ENCODE measurements at regions not wholly inside any gene's neighbourhood (a gene's known extent, or its start where the extent isn't known, plus 50 kb on each side); places are given as distances from the start of the nearest gene placed in this dataset.

GRCh38 chr13:47087241-47087640 is 190.4 kb upstream of the HTR2A start:
- WGBS, 4 donors: 74 to 82% (median 75%) methylated on average over 3 of the region's 3 CpGs
- ATAC-seq (no peak), DNase-seq (no peak)
- intact Hi-C loops (cut with DNase I): no loop called here
- Histone ChIP-seq H3K36me3 (no peaks in the 10 kb centered on the region), H3K27me3 (no peaks in the 10 kb centered on the region), H3K27ac (no peak overlapping the region), H3K4me3 (no peak overlapping the region), H3K4me1 (peaks cover 0 to 4% (median 0%) of the 10 kb centered on the region in 12 donors), H3K9me3 (no peaks in the 10 kb centered on the region)
- TF ChIP-seq, protein P1, sequence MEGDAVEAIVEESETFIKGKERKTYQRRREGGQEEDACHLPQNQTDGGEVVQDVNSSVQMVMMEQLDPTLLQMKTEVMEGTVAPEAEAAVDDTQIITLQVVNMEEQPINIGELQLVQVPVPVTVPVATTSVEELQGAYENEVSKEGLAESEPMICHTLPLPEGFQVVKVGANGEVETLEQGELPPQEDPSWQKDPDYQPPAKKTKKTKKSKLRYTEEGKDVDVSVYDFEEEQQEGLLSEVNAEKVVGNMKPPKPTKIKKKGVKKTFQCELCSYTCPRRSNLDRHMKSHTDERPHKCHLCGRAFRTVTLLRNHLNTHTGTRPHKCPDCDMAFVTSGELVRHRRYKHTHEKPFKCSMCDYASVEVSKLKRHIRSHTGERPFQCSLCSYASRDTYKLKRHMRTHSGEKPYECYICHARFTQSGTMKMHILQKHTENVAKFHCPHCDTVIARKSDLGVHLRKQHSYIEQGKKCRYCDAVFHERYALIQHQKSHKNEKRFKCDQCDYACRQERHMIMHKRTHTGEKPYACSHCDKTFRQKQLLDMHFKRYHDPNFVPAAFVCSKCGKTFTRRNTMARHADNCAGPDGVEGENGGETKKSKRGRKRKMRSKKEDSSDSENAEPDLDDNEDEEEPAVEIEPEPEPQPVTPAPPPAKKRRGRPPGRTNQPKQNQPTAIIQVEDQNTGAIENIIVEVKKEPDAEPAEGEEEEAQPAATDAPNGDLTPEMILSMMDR (IDR thresholded peaks at IDR 0.05): no peak
- no peak for TF ChIP-seq POLR2A (IDR thresholded peaks at IDR 0.05)

GRCh38 chr13:47085346-47085745 is 188.5 kb upstream of the HTR2A start:
- TF ChIP-seq, protein P1 (IDR thresholded peaks at IDR 0.05): no peak
- no peak for TF ChIP-seq POLR2A (IDR thresholded peaks at IDR 0.05)
- H3K27me3 ChIP-seq: no peaks in the 10 kb centered on the region
- H3K36me3 ChIP-seq: no peaks in the 10 kb centered on the region
- no peaks in the 10 kb centered on the region for H3K9me3 ChIP-seq
- DNase-seq: no peak
- no peak overlapping the region for H3K27ac ChIP-seq
- intact Hi-C loops (cut with DNase I): no loop called here
- WGBS, 4 donors: 83 to 90% (median 85%) methylated on average over 1 of the region's 1 CpG
- H3K4me3 ChIP-seq: no peak overlapping the region
- no peak for ATAC-seq
- H3K4me1 ChIP-seq: peaks cover 0 to 4% (median 0%) of the 10 kb centered on the region in 12 donors

DNA sequence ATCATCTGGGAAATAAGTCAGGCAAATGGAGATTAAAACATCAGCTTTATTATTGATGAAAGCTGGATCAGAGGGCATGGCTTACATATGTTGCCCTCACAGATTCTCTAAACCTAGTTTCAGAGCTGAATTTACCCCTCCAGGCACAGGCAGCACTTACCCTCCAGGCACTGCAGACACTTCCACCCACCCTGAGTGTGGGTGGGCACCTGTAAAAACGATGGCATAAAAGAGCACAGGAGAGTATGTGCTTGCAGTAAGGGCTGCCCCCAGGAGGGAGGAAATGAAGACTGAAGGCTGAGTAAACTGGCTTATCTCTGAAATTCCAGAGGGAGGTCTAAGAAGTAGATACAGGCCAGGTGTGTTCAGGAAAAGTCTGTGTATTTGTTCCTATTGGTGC is 185.0 kb upstream of the HTR2A start:
- H3K27ac ChIP-seq: no peak overlapping the region
- DNase-seq: no peak
- intact Hi-C loops (cut with DNase I): no loop called here
- no peaks in the 10 kb centered on the region for H3K4me1 ChIP-seq
- H3K4me3 ChIP-seq: no peak overlapping the region
- peaks cover 0 to 6% (median 0%) of the 10 kb centered on the region in 12 donors for H3K9me3 ChIP-seq
- no peaks in the 10 kb centered on the region for H3K27me3 ChIP-seq
- no peaks in the 10 kb centered on the region for H3K36me3 ChIP-seq
- TF ChIP-seq, protein P1 (IDR thresholded peaks at IDR 0.05): no peak
- no peak for TF ChIP-seq POLR2A (IDR thresholded peaks at IDR 0.05)
- WGBS, 4 donors: 0 to 47% (median 20%) methylated on average over 1 of the region's 1 CpG
- no peak for ATAC-seq

DNA sequence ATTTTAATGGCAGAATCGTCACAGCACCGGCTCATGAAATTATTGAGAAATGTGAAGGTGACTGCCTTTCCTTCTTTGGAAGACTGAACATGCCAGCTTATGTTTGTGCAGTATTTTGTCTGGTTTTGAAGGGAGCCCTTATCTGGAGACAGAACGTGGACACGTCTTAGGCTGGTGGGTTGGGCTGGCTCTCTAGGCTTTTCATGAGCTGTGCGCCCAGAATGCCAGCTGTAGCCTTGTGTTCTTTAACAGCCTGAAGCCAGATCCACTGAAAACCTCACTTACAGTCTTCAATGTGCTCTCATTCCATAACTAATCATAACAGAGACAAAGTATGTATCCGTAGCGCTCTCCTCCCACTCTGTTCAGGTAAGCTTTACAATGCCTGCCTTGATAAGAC is 184.4 kb upstream of the HTR2A start:
- no peak for DNase-seq
- Histone ChIP-seq H3K36me3 (no peaks in the 10 kb centered on the region), H3K4me1 (no peaks in the 10 kb centered on the region), H3K27ac (no peak overlapping the region), H3K27me3 (no peaks in the 10 kb centered on the region), H3K4me3 (no peak overlapping the region), H3K9me3 (peaks cover 0 to 10% (median 0%) of the 10 kb centered on the region in 12 donors)
- no peak for TF ChIP-seq POLR2A (IDR thresholded peaks at IDR 0.05)
- TF ChIP-seq, protein P1 (IDR thresholded peaks at IDR 0.05): no peak
- WGBS, 4 donors: 65 to 70% (median 68%) methylated on average over 7 of the region's 7 CpGs
- ATAC-seq: no peak
- intact Hi-C loops (cut with DNase I): no loop called here

Measured in heart left ventricle (tissue), 16 donors.